ENCODE measurements at regions not wholly inside any gene's neighbourhood (a gene's known extent, or its start where the extent isn't known, plus 50 kb on each side); places are given as distances from the start of the nearest gene placed in this dataset.

GRCh38 chr5:15222156-15222555 is 277.8 kb upstream of the FBXL7 start:
- Histone ChIP-seq H3K4me3 (ENCODE audit: low read length in 2 of 2) (no peak overlapping the region), H2AK5ac (ENCODE audit: low read depth, low read length) (no peak overlapping the region), H3K9ac (ENCODE audit: low read depth, low read length, poor library complexity) (no peak overlapping the region), H3K4me2 (ENCODE audit: insufficient read depth, low read length, poor library complexity, severe bottlenecking) (no peak overlapping the region), H3K27ac (replicated peaks; ENCODE audit: low read length) (no peak overlapping the region), H3K23ac (ENCODE audit: low read depth, low read length, poor library complexity) (no peak overlapping the region), H3K79me1 (ENCODE audit: low read depth, low read length) (no peaks in the 10 kb centered on the region), H3K36me3 (replicated peaks in 1 of 2; ENCODE audit: control insufficient read depth in 2 of 2, insufficient read depth in 2 of 2, low read length in 2 of 2) (no peaks in the 10 kb centered on the region), H3K4me1 (ENCODE audit: control insufficient read depth in 2 of 2, insufficient read depth in 1 of 2, low read depth in 1 of 2, low read length in 2 of 2) (no peaks in the 10 kb centered on the region), H3K14ac (ENCODE audit: low read length) (no peak overlapping the region), H3K4ac (ENCODE audit: low read length) (no peak overlapping the region), H2BK15ac (ENCODE audit: low read length) (no peak overlapping the region), H2BK120ac (ENCODE audit: low read depth, low read length) (no peak overlapping the region), H2AFZ (ENCODE audit: low read length) (no peak overlapping the region), H2BK5ac (ENCODE audit: low read length) (no peak overlapping the region), H3K9me3 (replicated peaks in 1 of 2; ENCODE audit: control insufficient read depth in 2 of 2, insufficient read depth in 1 of 2, low read depth in 1 of 2, low read length in 2 of 2) (no peaks in the 10 kb centered on the region), H4K91ac (ENCODE audit: low read depth, low read length, poor library complexity) (no peak overlapping the region), H4K8ac (ENCODE audit: low read depth, low read length) (no peak overlapping the region), H3K18ac (ENCODE audit: low read length) (no peak overlapping the region), H3K27me3 (ENCODE audit: control insufficient read depth in 3 of 3, insufficient read depth in 3 of 3, low read depth in 1 of 3, low read length in 3 of 3) (no peaks in the 10 kb centered on the region), H2BK12ac (ENCODE audit: low read length) (no peak overlapping the region)
- DNase-seq (ENCODE audit: low spot score) = no peak
- WGBS, 2 donors (ENCODE audit: extremely low coverage in 2 of 2, insufficient read length in 2 of 2, insufficient replicate concordance in 1 of 2) = no CpG with 5 or more reads among the region's 2 CpGs

- Histone ChIP-seq H3K14ac (ENCODE audit: low read length) (no peak overlapping the region), H2AFZ (ENCODE audit: low read length) (no peak overlapping the region), H4K8ac (ENCODE audit: low read depth, low read length) (no peak overlapping the region), H3K4me1 (ENCODE audit: control insufficient read depth in 2 of 2, insufficient read depth in 1 of 2, low read depth in 1 of 2, low read length in 2 of 2) (no peaks in the 10 kb centered on the region), H3K18ac (ENCODE audit: low read length) (no peak overlapping the region), H4K91ac (ENCODE audit: low read depth, low read length, poor library complexity) (no peak overlapping the region), H3K4ac (ENCODE audit: low read length) (no peak overlapping the region), H2BK15ac (ENCODE audit: low read length) (no peak overlapping the region), H3K9me3 (replicated peaks in 1 of 2; ENCODE audit: control insufficient read depth in 2 of 2, insufficient read depth in 1 of 2, low read depth in 1 of 2, low read length in 2 of 2) (no peaks in the 10 kb centered on the region), H2BK120ac (ENCODE audit: low read depth, low read length) (no peak overlapping the region), H2BK12ac (ENCODE audit: low read length) (no peak overlapping the region), H3K79me1 (ENCODE audit: low read depth, low read length) (no peaks in the 10 kb centered on the region), H3K36me3 (replicated peaks in 1 of 2; ENCODE audit: control insufficient read depth in 2 of 2, insufficient read depth in 2 of 2, low read length in 2 of 2) (no peaks in the 10 kb centered on the region), H3K4me3 (ENCODE audit: low read length in 2 of 2) (no peak overlapping the region), H2BK5ac (ENCODE audit: low read length) (no peak overlapping the region), H2AK5ac (ENCODE audit: low read depth, low read length) (no peak overlapping the region), H3K27ac (replicated peaks; ENCODE audit: low read length) (no peak overlapping the region), H3K4me2 (ENCODE audit: insufficient read depth, low read length, poor library complexity, severe bottlenecking) (no peak overlapping the region), H3K23ac (ENCODE audit: low read depth, low read length, poor library complexity) (no peak overlapping the region), H3K27me3 (ENCODE audit: control insufficient read depth in 3 of 3, insufficient read depth in 3 of 3, low read depth in 1 of 3, low read length in 3 of 3) (no peaks in the 10 kb centered on the region), H3K9ac (ENCODE audit: low read depth, low read length, poor library complexity) (no peak overlapping the region)
- no peak for DNase-seq (ENCODE audit: low spot score)
- WGBS, 2 donors (ENCODE audit: extremely low coverage in 2 of 2, insufficient read length in 2 of 2, insufficient replicate concordance in 1 of 2) = no CpG with 5 or more reads among the region's 5 CpGs
Measured at GRCh38 chr5:15220642-15221173, 279.3 kb upstream of the FBXL7 start.

GRCh38 chr5:15215056-15215455 is 284.9 kb upstream of the FBXL7 start:
- Histone ChIP-seq H2BK12ac (ENCODE audit: low read length) (no peak overlapping the region), H3K27me3 (ENCODE audit: control insufficient read depth in 3 of 3, insufficient read depth in 3 of 3, low read depth in 1 of 3, low read length in 3 of 3) (no peaks in the 10 kb centered on the region), H2BK120ac (ENCODE audit: low read depth, low read length) (no peak overlapping the region), H3K23ac (ENCODE audit: low read depth, low read length, poor library complexity) (no peak overlapping the region), H4K91ac (ENCODE audit: low read depth, low read length, poor library complexity) (no peak overlapping the region), H2BK5ac (ENCODE audit: low read length) (no peak overlapping the region), H3K9me3 (replicated peaks in 1 of 2; ENCODE audit: control insufficient read depth in 2 of 2, insufficient read depth in 1 of 2, low read depth in 1 of 2, low read length in 2 of 2) (no peaks in the 10 kb centered on the region), H3K4me2 (ENCODE audit: insufficient read depth, low read length, poor library complexity, severe bottlenecking) (no peak overlapping the region), H3K79me1 (ENCODE audit: low read depth, low read length) (no peaks in the 10 kb centered on the region), H4K8ac (ENCODE audit: low read depth, low read length) (no peak overlapping the region), H2AK5ac (ENCODE audit: low read depth, low read length) (no peak overlapping the region), H3K4me3 (ENCODE audit: low read length in 2 of 2) (no peak overlapping the region), H3K18ac (ENCODE audit: low read length) (no peak overlapping the region), H3K36me3 (replicated peaks in 1 of 2; ENCODE audit: control insufficient read depth in 2 of 2, insufficient read depth in 2 of 2, low read length in 2 of 2) (no peaks in the 10 kb centered on the region), H3K4me1 (ENCODE audit: control insufficient read depth in 2 of 2, insufficient read depth in 1 of 2, low read depth in 1 of 2, low read length in 2 of 2) (no peaks in the 10 kb centered on the region), H3K9ac (ENCODE audit: low read depth, low read length, poor library complexity) (no peak overlapping the region), H2AFZ (ENCODE audit: low read length) (no peak overlapping the region), H3K14ac (ENCODE audit: low read length) (no peak overlapping the region), H3K27ac (replicated peaks; ENCODE audit: low read length) (no peak overlapping the region), H3K4ac (ENCODE audit: low read length) (no peak overlapping the region), H2BK15ac (ENCODE audit: low read length) (no peak overlapping the region)
- no peak for DNase-seq (ENCODE audit: low spot score)
- no CpG with 5 or more reads among the region's 2 CpGs for WGBS, 2 donors (ENCODE audit: extremely low coverage in 2 of 2, insufficient read length in 2 of 2, insufficient replicate concordance in 1 of 2)

- H3K18ac ChIP-seq (ENCODE audit: low read length) = no peak overlapping the region
- no peak overlapping the region for H3K4me2 ChIP-seq (ENCODE audit: insufficient read depth, low read length, poor library complexity, severe bottlenecking)
- H2AFZ ChIP-seq (ENCODE audit: low read length) = no peak overlapping the region
- no CpG with 5 or more reads among the region's 1 CpG for WGBS, 2 donors (ENCODE audit: extremely low coverage in 2 of 2, insufficient read length in 2 of 2, insufficient replicate concordance in 1 of 2)
- H3K4me1 ChIP-seq (ENCODE audit: control insufficient read depth in 2 of 2, insufficient read depth in 1 of 2, low read depth in 1 of 2, low read length in 2 of 2) = no peaks in the 10 kb centered on the region
- no peaks in the 10 kb centered on the region for H3K36me3 ChIP-seq (replicated peaks in 1 of 2; ENCODE audit: control insufficient read depth in 2 of 2, insufficient read depth in 2 of 2, low read length in 2 of 2)
- H3K9me3 ChIP-seq (replicated peaks in 1 of 2; ENCODE audit: control insufficient read depth in 2 of 2, insufficient read depth in 1 of 2, low read depth in 1 of 2, low read length in 2 of 2) = no peaks in the 10 kb centered on the region
- H2BK12ac ChIP-seq (ENCODE audit: low read length) = no peak overlapping the region
- H3K27me3 ChIP-seq (ENCODE audit: control insufficient read depth in 3 of 3, insufficient read depth in 3 of 3, low read depth in 1 of 3, low read length in 3 of 3) = no peaks in the 10 kb centered on the region
- no peak for DNase-seq (ENCODE audit: low spot score)
- H3K4me3 ChIP-seq (ENCODE audit: low read length in 2 of 2) = no peak overlapping the region
- no peak overlapping the region for H2BK120ac ChIP-seq (ENCODE audit: low read depth, low read length)
- H2BK5ac ChIP-seq (ENCODE audit: low read length) = no peak overlapping the region
- H3K14ac ChIP-seq (ENCODE audit: low read length) = no peak overlapping the region
- H3K23ac ChIP-seq (ENCODE audit: low read depth, low read length, poor library complexity) = no peak overlapping the region
- H3K4ac ChIP-seq (ENCODE audit: low read length) = no peak overlapping the region
- H2AK5ac ChIP-seq (ENCODE audit: low read depth, low read length) = no peak overlapping the region
- H3K79me1 ChIP-seq (ENCODE audit: low read depth, low read length) = no peaks in the 10 kb centered on the region
- H4K91ac ChIP-seq (ENCODE audit: low read depth, low read length, poor library complexity) = no peak overlapping the region
- no peak overlapping the region for H2BK15ac ChIP-seq (ENCODE audit: low read length)
- H3K27ac ChIP-seq (replicated peaks; ENCODE audit: low read length) = no peak overlapping the region
- no peak overlapping the region for H3K9ac ChIP-seq (ENCODE audit: low read depth, low read length, poor library complexity)
- H4K8ac ChIP-seq (ENCODE audit: low read depth, low read length) = no peak overlapping the region
Measured at GRCh38 chr5:15214010-15214409, 286.0 kb upstream of the FBXL7 start.

Data from neuronal stem cell (in vitro differentiated cells).